NOMO-1 treated with dmso at 0.1 percent for 144 hours (cell line): ENCODE measurements at regions not wholly inside any gene's neighbourhood (a gene's known extent, or its start where the extent isn't known, plus 50 kb on each side); places are given as distances from the start of the nearest gene placed in this dataset.

Experiments used
- DNase-seq: peaks from one replicate; lab custom pipeline; 2025; ENCODE audit not compliant: unreplicated experiment; lab: John Stamatoyannopoulos, UW

- no peak for DNase-seq
These were observed 406.3 kb upstream of the ADAMTSL1 start for GRCh38 chr9:18067548-18068120.

DNA sequence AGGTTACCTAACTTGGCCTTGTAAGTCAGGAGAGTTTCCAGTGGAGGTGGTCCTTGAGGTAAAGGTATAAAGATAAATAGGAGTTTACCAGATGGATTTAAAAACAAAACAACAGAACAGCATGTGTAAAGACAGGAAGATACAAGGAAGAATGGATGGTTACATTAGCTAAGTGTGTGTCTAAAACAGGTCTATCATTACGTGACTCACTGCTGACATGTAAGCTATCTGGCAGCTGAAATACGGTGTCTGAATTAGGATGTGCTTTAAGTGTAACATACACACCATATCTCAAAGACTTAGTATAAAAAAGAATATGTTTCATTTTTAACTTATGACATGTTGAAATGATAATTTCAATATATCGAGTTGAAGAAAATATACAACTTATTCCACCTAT is 405.1 kb upstream of the ADAMTSL1 start:
- no peak for DNase-seq

GRCh38 chr9:18071651-18072060 is 402.3 kb upstream of the ADAMTSL1 start:
- no peak for DNase-seq

GRCh38 chr9:18073002-18073401 is 401.0 kb upstream of the ADAMTSL1 start:
- no peak for DNase-seq

GRCh38 chr9:18074041-18074440 is 399.9 kb upstream of the ADAMTSL1 start:
- no peak for DNase-seq

DNA sequence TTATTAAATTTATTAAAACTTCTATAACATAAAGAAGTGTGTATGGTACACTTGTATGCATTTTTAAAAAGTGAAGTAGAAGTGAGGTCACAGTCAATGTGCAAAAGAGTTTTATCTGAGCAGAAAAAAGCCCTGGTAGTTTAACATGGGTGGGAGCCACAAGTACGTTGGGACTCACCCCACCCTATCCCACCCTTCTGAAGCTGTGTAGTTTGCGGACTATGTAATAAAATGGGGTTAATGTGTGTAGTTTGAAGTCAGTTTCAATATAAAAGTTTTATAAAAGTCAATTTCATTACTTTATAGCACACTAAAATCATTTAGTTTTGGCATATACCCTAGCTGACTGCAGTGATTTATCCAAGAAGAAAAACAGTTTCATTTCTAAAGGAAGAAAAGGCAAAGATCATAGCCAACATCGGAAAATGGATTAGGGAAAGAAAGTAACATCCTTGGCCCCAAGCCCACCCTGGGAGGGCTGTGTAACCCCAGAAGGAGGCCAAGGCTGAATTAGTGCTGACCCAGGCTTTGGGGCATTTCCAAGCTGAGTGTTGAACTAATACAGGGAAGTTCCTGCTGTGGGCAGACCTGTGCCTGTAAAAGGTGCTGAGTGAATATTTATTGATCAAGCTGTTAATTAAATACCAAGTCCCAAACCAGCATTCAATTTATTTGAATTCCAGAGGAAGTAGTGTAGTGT is 398.6 kb upstream of the ADAMTSL1 start:
- DNase-seq, result no peak

DNA sequence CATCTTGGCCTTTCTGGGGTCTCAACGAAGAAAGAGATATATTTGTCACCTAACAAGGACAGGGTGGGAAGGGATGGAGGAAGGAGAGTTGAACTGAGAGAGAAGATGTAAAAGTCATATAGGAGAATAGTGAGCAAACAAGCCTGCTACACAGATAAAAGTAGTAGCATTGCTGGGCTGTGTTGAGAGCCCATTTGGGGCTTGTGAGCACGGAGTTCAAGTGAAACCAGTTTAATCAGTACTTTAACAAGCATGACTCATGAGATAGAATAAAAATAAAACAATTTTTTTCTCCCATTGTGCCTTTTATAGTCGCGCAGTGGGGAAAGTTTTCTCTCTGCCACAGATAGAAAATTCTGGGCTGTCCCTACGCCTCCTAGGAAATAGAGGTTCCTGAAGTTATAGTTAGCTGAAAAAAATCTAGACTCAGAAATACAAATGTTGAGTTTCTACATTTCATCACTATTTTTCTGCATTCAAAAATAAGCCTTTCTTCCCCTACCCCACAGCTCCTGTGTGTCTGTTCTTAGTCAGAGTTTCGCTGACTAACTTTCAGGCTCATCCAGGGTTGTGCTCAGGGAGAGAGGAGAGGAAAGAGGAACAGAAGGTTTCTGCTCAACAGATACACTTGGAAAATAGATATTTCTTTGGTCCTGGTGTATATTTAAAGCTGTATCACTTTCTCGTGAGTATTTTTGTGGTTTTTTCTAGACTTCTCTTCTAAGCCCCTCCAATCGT is 395.8 kb upstream of the ADAMTSL1 start:
- DNase-seq, result no peak

DNA sequence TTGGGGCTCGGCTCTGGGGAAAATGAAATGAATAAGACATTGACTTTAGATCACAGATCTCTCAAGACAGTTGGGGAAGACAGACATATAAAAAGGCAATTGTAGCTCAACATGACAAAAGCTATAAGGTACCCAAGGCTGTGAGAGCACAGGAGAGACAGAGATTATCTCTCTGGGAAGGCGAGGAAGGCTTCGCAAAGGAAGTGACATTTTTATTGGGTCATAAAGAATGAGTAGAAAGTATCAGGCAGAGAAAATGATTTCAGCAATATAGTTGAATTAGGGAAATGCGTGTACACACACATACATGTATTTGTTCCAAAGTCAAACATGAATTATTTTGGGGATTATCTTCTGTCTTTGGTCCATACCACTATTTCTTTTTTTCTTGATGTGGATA is 381.8 kb upstream of the ADAMTSL1 start:
- no peak for DNase-seq

DNA sequence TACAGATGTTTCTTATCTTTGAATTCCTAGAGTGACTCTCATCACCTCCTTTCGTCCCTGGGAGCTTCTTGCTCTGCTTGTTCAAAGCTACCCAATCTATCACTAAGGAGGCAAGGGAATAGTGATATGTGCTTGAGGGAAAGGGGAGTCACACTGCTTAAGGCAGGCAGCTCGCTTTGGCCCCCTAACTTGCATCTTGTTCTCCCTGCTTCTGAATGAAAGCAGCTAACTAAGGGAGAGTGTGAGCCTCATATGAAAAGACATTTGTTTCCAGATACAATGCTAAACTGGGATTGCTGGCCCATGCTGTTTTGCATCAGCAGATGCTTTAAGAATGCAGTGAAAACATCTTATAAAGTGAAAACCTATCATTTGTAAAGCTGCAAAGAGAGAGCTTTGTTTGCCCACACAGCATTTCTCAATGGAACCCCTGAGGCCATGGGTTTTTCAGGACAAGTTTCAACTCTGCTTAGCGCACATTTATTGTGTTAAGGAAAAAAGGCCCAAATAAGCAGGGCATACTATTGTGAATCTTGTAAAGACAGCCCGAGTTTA is 367.9 kb upstream of the ADAMTSL1 start:
- no peak for DNase-seq

DNA sequence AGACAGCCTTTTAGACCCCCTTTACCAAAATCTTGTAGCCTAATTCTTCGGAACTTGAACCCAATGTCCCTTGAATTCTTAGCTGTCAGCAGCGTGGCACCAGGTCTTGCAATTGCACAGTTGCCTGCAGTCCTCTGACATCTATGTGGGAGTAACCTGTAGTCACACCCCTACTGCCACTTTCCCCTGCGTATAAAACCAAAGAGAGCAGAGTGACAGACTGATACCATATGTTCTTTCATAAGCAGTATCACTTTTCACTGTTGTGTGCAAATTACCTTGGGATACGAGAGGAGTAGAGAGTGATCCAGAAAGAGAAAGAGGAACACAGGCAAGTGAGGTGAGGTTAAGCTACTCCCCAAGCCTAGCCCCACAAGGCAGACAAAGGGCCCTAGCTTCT is 364.3 kb upstream of the ADAMTSL1 start:
- DNase-seq, result no peak

GRCh38 chr9:18111146-18111545 is 362.8 kb upstream of the ADAMTSL1 start:
- no peak for DNase-seq

GRCh38 chr9:18114559-18115475 is 359.1 kb upstream of the ADAMTSL1 start:
- no peak for DNase-seq

DNA sequence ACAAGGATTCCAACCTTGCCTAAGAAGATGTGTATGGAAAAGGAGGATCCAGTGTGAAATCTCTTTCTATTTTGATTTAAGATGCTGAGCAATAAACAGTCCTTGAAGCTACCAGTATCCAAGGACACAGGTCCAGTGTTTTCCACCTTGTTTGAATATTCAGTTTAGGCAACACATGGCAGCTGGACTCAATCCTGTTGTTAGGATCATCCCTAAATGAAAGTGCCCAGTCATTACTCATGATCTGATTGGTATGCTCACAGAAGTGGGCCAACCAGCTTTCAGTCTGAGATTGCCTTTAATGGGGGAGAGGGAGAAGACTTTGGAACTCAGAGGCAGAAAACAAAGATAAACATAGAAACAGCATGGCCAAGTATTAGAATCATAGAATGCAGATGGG is 355.7 kb upstream of the ADAMTSL1 start:
- no peak for DNase-seq

- no peak for DNase-seq
These were observed 351.8 kb upstream of the ADAMTSL1 start for GRCh38 chr9:18122171-18122570.

- no peak for DNase-seq
These were observed 349.2 kb upstream of the ADAMTSL1 start for GRCh38 chr9:18124760-18125159.

GRCh38 chr9:18126831-18127498 is 347.0 kb upstream of the ADAMTSL1 start:
- DNase-seq, result no peak

GRCh38 chr9:18127499-18127875 is 346.5 kb upstream of the ADAMTSL1 start:
- DNase-seq, result no peak

- no peak for DNase-seq
These were observed 344.1 kb upstream of the ADAMTSL1 start for GRCh38 chr9:18129809-18130334.

GRCh38 chr9:18136354-18136994 is 337.5 kb upstream of the ADAMTSL1 start:
- DNase-seq, result no peak

DNA sequence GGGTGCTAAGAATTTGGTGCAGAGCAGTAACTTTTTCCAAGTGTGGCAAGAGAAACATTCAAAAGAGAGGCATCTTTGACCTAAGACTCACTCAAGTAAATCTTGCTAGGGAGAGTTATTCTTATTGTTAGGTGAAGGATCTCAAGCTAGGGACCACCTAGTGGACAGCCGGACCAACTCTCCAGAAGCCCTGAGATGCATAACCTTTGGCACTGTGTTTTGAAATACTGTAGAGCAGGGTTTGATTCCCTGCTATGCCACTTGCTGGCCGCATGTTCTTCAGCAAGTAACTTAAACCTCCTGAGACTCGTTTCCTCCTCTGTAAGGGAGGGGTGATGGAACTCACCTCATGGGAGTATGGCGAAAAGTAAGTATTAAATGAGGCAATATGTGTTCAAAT is 336.1 kb upstream of the ADAMTSL1 start:
- no peak for DNase-seq
